Psoas muscle (tissue), 7 donors: ENCODE measurements at regions not wholly inside any gene's neighbourhood (a gene's known extent, or its start where the extent isn't known, plus 50 kb on each side); places are given as distances from the start of the nearest gene placed in this dataset.

ENCODE experiments used
- ATAC-seq, 4 donors: fragments of 200-7000 bp; cut with Tn5 transposase; one replicate each; pipeline ENCODE4 v1.9.1; 2020; ENCODE audit warnings: moderate library complexity in 3 of 4, mild to moderate bottlenecking in 2 of 4
- DNase-seq, 2 donors: peaks; one replicate each; pipeline ENCODE4 v3.0.0-alpha.2; 2020
- H3K27ac ChIP-seq: fragments of 200-600 bp; one replicate; pipeline ENCODE4 v1.8.0; 2022
- H3K27me3 ChIP-seq, 3 donors: fragments of 200-600 bp in 1 of 3; one replicate each; pipeline versions ENCODE4 v1.6.1 to v1.8.0; 2013 to 2022; ENCODE audit warnings: low read length in 2 of 3, mild to moderate bottlenecking in 2 of 3, moderate library complexity in 1 of 3; ENCODE audit not compliant: insufficient read depth in 3 of 3
- H3K36me3 ChIP-seq, 2 donors: fragments of 200-600 bp in 1 of 2; one replicate each; pipeline versions ENCODE4 v1.6.1 to v1.8.0; 2013 to 2022; ENCODE audit warnings: low read depth in 1 of 2, mild to moderate bottlenecking in 1 of 2, moderate library complexity in 1 of 2; ENCODE audit not compliant: insufficient read depth in 1 of 2
- H3K4me1 ChIP-seq: fragments of 200-600 bp; one replicate; pipeline ENCODE4 v1.8.0; 2022
- H3K4me3 ChIP-seq: fragments of 200-600 bp; one replicate; pipeline ENCODE4 v1.8.0; 2022; ENCODE audit warnings: mild to moderate bottlenecking
- H3K9me3 ChIP-seq: fragments of 200-600 bp; one replicate; pipeline ENCODE4 v1.8.0; 2022
- WGBS, 3 donors: extraction: QIAGEN DNeasy Blood & Tissue Kit; methylation state at CpG; one replicate each; pipeline versions ENCODE4 v1.1.6 to v1.1.7; 2013; 5-methylcytosine and 5-hydroxymethylcytosine counted together
- intact Hi-C, 2 donors: fragments of 100-400 bp; cut with DNase I; formaldehyde crosslinking; loops; one replicate each; pipeline versions ENCODE4 v1.11.0 to v1.14.2; 2022
- TF ChIP-seq, protein P1 (sequence below): fragments of 200-600 bp; IDR thresholded peaks from one replicate; pipeline ENCODE4 v1.8.0; 2022; ENCODE audit warnings: antibody characterized with exemption
- donor health status: healthy with polysubstance abuse.
- donor health status: DM: no; HTN: no; CAD: no; lungs with moderate emphysema.
- donor health status: Bipolar disorder and iron deficiency.
- donor health status: healthy.
- donor health status: DM: yes; HTN: yes; CAD: no.
- donor health status: DM: no; HTN: no; CAD: no.
- donor health status: DM: yes; HTN: yes; CAD: no.

DNA sequence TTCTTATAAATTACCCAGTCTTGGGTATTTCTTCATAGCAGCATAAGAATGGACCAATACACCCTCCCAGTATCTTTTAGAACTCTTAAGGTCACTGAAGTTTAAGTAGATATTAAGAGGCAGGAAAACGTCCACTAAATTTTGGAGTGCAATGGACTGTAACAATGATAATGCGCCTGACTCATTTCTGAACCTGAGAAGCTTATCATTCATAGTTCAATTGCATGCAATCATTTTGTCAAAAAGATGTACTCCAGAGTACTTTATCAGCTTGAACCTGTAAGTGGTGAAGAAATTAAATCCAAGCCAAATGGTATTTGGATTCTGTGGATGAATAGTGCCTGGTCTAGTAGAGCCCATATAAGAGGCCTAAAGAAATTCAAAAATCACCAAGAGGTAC, 196.5 kb upstream of the CDH9 start:
- Histone ChIP-seq H3K4me3 (no peak overlapping the region), H3K27ac (no peak overlapping the region), H3K27me3 (no peaks in the 10 kb centered on the region), H3K36me3 (no peaks in the 10 kb centered on the region), H3K4me1 (no peaks in the 10 kb centered on the region), H3K9me3 (no peaks in the 10 kb centered on the region)
- 74 to 83% (median 77%) methylated on average over 2 of the region's 2 CpGs for WGBS, 3 donors
- DNase-seq (no peak), ATAC-seq (no peak)
- TF ChIP-seq, protein P1, sequence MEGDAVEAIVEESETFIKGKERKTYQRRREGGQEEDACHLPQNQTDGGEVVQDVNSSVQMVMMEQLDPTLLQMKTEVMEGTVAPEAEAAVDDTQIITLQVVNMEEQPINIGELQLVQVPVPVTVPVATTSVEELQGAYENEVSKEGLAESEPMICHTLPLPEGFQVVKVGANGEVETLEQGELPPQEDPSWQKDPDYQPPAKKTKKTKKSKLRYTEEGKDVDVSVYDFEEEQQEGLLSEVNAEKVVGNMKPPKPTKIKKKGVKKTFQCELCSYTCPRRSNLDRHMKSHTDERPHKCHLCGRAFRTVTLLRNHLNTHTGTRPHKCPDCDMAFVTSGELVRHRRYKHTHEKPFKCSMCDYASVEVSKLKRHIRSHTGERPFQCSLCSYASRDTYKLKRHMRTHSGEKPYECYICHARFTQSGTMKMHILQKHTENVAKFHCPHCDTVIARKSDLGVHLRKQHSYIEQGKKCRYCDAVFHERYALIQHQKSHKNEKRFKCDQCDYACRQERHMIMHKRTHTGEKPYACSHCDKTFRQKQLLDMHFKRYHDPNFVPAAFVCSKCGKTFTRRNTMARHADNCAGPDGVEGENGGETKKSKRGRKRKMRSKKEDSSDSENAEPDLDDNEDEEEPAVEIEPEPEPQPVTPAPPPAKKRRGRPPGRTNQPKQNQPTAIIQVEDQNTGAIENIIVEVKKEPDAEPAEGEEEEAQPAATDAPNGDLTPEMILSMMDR = no peak
- intact Hi-C loops = no loop called here

DNA sequence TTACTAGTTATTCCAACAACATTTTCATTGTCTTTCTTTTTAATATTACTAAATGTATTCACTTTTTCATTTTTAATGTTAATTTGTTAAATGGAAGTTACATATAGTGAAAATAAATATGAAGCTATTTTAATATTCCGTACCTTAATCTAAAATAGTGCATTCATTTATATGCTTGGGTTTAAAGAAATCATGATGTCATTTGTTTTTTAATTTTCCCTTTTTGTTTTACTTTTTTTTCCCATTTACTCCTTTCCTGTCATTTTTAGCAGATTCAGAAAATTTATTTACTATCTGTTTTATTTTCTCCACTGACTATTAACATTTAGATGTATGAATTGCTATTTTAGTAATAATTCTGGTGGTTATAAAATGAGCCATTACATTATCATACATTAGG, 183.0 kb upstream of the CDH9 start:
- 86 to 90% (median 88%) methylated on average over 1 of the region's 1 CpG for WGBS, 3 donors

DNA sequence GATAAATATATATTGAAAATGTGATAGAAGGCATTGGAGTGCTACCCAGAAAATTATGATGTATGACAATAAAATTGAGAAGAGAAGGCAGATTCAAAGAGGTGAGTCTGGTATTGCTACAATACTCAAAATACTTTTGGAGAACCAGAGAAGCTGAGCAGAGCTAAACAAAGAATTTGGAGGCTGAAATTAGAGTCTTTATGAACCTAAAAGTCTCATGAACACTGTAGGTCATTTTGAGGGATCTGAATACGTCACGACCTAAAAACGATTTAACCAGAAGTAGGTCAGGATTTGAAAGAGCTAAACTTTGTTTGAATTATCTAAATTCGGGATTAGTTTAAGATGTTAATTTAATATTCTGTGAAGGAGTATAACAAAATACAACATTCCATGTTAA, 182.4 kb upstream of the CDH9 start:
- intact Hi-C loops = no loop called here
- no peak overlapping the region for H3K27ac ChIP-seq
- no peaks in the 10 kb centered on the region for H3K4me1 ChIP-seq
- DNase-seq (no peak), ATAC-seq (no peak)
- TF ChIP-seq, protein P1 = no peak
- no peaks in the 10 kb centered on the region for H3K36me3 ChIP-seq
- no peak overlapping the region for H3K4me3 ChIP-seq
- WGBS, 3 donors = 87 to 89% (median 88%) methylated on average over 4 of the region's 4 CpGs
- H3K27me3 ChIP-seq = no peaks in the 10 kb centered on the region
- H3K9me3 ChIP-seq = peaks cover 6% of the 10 kb centered on the region

More for the DNA sequence above, 183.0 kb upstream of the CDH9 start:
- no peaks in the 10 kb centered on the region for H3K27me3 ChIP-seq
- no peak overlapping the region for H3K4me3 ChIP-seq
- intact Hi-C loops = no loop called here
- H3K9me3 ChIP-seq = peaks cover 6% of the 10 kb centered on the region
- no peaks in the 10 kb centered on the region for H3K4me1 ChIP-seq
- no peak overlapping the region for H3K27ac ChIP-seq
- ATAC-seq (no peak), DNase-seq (no peak)
- TF ChIP-seq, protein P1 = no peak
- no peaks in the 10 kb centered on the region for H3K36me3 ChIP-seq

DNA sequence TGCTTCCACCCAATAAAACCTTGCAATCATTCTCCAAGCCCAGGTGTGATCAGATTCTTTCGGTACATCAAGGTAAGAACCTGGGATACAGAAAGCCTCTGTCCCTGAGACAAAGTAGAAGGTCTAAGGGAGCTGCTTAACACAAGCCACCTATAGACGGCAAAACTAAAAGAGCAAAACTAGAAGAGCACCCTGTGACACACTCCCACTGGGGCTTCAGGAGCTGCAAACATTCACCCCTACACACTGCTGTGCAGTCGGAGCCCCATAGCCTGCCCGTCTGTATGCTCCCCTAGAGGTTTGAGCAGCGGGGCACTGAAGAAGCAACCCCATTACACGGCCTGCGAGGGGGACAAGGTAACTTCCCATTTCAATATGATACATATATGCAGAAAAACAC, 179.6 kb upstream of the CDH9 start:
- TF ChIP-seq, protein P1 = no peak
- no peak overlapping the region for H3K27ac ChIP-seq
- ATAC-seq (no peak), DNase-seq (no peak)
- no peaks in the 10 kb centered on the region for H3K27me3 ChIP-seq
- WGBS, 3 donors = 88 to 94% (median 89%) methylated on average over 7 of the region's 7 CpGs
- intact Hi-C loops = no loop called here
- H3K9me3 ChIP-seq = peaks cover 6% of the 10 kb centered on the region
- H3K36me3 ChIP-seq = no peaks in the 10 kb centered on the region
- no peaks in the 10 kb centered on the region for H3K4me1 ChIP-seq
- H3K4me3 ChIP-seq = no peak overlapping the region

DNA sequence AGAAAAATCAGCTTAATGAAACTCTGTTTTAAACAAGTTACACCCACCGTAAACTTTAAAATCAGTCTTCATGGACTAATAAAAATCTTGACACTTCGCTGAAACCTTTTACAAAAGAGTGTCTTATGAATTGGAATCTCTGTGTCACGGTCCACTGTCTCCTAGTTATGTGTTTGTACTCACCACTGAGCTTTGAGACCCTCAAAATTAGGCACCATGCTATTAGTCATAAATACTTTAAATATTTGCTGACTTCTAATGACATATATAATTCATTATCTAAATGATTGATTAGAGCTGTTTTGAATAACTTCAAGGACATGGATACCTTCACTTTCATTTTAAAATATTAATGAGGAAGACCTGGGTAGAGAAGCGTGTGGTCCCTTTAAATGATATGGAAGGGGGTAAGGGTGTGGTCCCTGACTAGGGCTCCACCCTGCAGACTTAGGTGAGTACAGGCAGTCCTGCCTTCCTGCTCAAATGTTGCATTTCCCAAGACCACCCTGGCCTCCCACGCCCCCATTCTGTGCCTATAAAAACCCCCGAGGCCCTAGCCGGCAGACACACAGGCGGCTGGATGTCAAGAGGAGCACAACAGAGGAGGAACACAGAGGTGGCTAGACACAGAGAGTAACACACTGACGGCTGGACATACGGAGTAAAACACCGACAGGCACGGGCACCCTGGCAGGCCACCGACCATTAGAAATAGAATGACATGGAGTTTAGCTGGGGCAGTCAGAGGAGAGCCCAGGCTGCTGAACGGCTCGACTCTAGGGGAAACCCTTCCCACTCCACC, 179.0 kb upstream of the CDH9 start:
- 83 to 85% (median 85%) methylated on average over 15 of the region's 15 CpGs for WGBS, 3 donors
- Histone ChIP-seq H3K36me3 (no peaks in the 10 kb centered on the region), H3K9me3 (peaks cover 6% of the 10 kb centered on the region), H3K27ac (no peak overlapping the region), H3K27me3 (no peaks in the 10 kb centered on the region), H3K4me1 (no peaks in the 10 kb centered on the region), H3K4me3 (no peak overlapping the region)
- DNase-seq (no peak), ATAC-seq (no peak)
- TF ChIP-seq, protein P1 = no peak
- intact Hi-C loops = no loop called here
